ENCODE measurements at regions not wholly inside any gene's neighbourhood (a gene's known extent, or its start where the extent isn't known, plus 50 kb on each side); places are given as distances from the start of the nearest gene placed in this dataset.

GRCh38 chr3:22887664-22888291, 315.3 kb upstream of the UBE2E2 start:
- DNase-seq (ENCODE audit: low read depth): no peak

GRCh38 chr3:22893101-22893500, 310.0 kb upstream of the UBE2E2 start:
- no peak for DNase-seq (ENCODE audit: low read depth)

- DNase-seq (ENCODE audit: low read depth): no peak
Observed at GRCh38 chr3:22893644-22894325, 309.3 kb upstream of the UBE2E2 start.

GRCh38 chr3:22894865-22895264, 308.3 kb upstream of the UBE2E2 start:
- DNase-seq (ENCODE audit: low read depth): no peak

GRCh38 chr3:22895671-22896070, 307.5 kb upstream of the UBE2E2 start:
- DNase-seq (ENCODE audit: low read depth): no peak

- no peak for DNase-seq (ENCODE audit: low read depth)
Observed at GRCh38 chr3:22898558-22898957, 304.6 kb upstream of the UBE2E2 start.

- no peak for DNase-seq (ENCODE audit: low read depth)
Observed at GRCh38 chr3:22899441-22899840, 303.7 kb upstream of the UBE2E2 start.

GRCh38 chr3:22900296-22900695, 302.8 kb upstream of the UBE2E2 start:
- no peak for DNase-seq (ENCODE audit: low read depth)

GRCh38 chr3:22901684-22902083, 301.4 kb upstream of the UBE2E2 start:
- no peak for DNase-seq (ENCODE audit: low read depth)

GRCh38 chr3:22907161-22907780, 295.9 kb upstream of the UBE2E2 start:
- no peak for DNase-seq (ENCODE audit: low read depth)

- no peak for DNase-seq (ENCODE audit: low read depth)
Observed at GRCh38 chr3:22907796-22908195, 295.3 kb upstream of the UBE2E2 start.

GRCh38 chr3:22908989-22909507, 294.1 kb upstream of the UBE2E2 start:
- no peak for DNase-seq (ENCODE audit: low read depth)

GRCh38 chr3:22916933-22917332, 286.2 kb upstream of the UBE2E2 start:
- no peak for DNase-seq (ENCODE audit: low read depth)

GRCh38 chr3:22920006-22920405, 283.1 kb upstream of the UBE2E2 start:
- DNase-seq (ENCODE audit: low read depth): no peak

GRCh38 chr3:22922317-22922716, 280.8 kb upstream of the UBE2E2 start:
- no peak for DNase-seq (ENCODE audit: low read depth)

- no peak for DNase-seq (ENCODE audit: low read depth)
Observed at GRCh38 chr3:22923711-22924110, 279.4 kb upstream of the UBE2E2 start.

- no peak for DNase-seq (ENCODE audit: low read depth)
Observed at GRCh38 chr3:22928216-22929110, 274.7 kb upstream of the UBE2E2 start.

GRCh38 chr3:22933051-22933840, 269.9 kb upstream of the UBE2E2 start:
- DNase-seq (ENCODE audit: low read depth): no peak

GRCh38 chr3:22933841-22934116, 269.3 kb upstream of the UBE2E2 start:
- no peak for DNase-seq (ENCODE audit: low read depth)

GRCh38 chr3:22935040-22935439, 268.1 kb upstream of the UBE2E2 start:
- no peak for DNase-seq (ENCODE audit: low read depth)

GRCh38 chr3:22937536-22937935, 265.6 kb upstream of the UBE2E2 start:
- DNase-seq (ENCODE audit: low read depth): no peak

- DNase-seq (ENCODE audit: low read depth): no peak
Observed at GRCh38 chr3:22938739-22939138, 264.4 kb upstream of the UBE2E2 start.

Data from T follicular helper cell (primary cell).